Upper lobe of left lung (tissue), 6 donors: ENCODE measurements at regions not wholly inside any gene's neighbourhood (a gene's known extent, or its start where the extent isn't known, plus 50 kb on each side); places are given as distances from the start of the nearest gene placed in this dataset.

Experiments used
- ATAC-seq, 2 donors: fragments of 200-7000 bp; cut with Tn5 transposase; one replicate each; pipeline ENCODE4 v1.9.1; 2022; ENCODE audit warnings: mild to moderate bottlenecking in 2 of 2, moderate library complexity in 2 of 2; ENCODE audit not compliant: low FRiP score in 2 of 2
- DNase-seq, 2 donors: peaks; one replicate each; pipeline ENCODE4 v3.0.0-alpha.2; 2019 to 2020
- H3K27ac ChIP-seq, 4 donors: fragments of 200-600 bp; sonication (generic); one replicate each; pipeline ENCODE4 v1.5.1; 2016 to 2019
- H3K27me3 ChIP-seq, 4 donors: fragments of 200-600 bp; sonication (generic); one replicate each; pipeline ENCODE4 v1.5.1; 2017 to 2019
- H3K36me3 ChIP-seq, 4 donors: fragments of 200-600 bp; sonication (generic); one replicate each; pipeline ENCODE4 v1.5.1; 2016 to 2019
- H3K4me1 ChIP-seq, 4 donors: fragments of 200-600 bp; sonication (generic); one replicate each; pipeline ENCODE4 v1.5.1; 2018 to 2019
- H3K4me3 ChIP-seq, 4 donors: fragments of 200-600 bp; sonication (generic); one replicate each; pipeline ENCODE4 v1.5.1; 2017 to 2019; ENCODE audit warnings: mild to moderate bottlenecking in 2 of 4, moderate library complexity in 1 of 4
- H3K9me3 ChIP-seq, 4 donors: fragments of 200-600 bp; sonication (generic); one replicate each; pipeline ENCODE4 v1.5.1; 2018 to 2019
- EP300 ChIP-seq, 4 donors: sonication (generic); formaldehyde crosslinking; IDR thresholded peaks; one replicate each; pipeline ENCODE4 v1.5.1; 2017; ENCODE audit warnings: antibody characterized with exemption in 4 of 4, control low read depth in 2 of 4
- POLR2A ChIP-seq, 4 donors: fragments of 450-650 bp; IDR thresholded peaks; one replicate each; pipeline ENCODE4 v1.5.1; 2016 to 2017; ENCODE audit warnings: antibody characterized with exemption in 4 of 4, mild to moderate bottlenecking in 2 of 4
- POLR2AphosphoS5 ChIP-seq, 2 donors: sonication (generic); formaldehyde crosslinking; IDR thresholded peaks; one replicate each; pipeline ENCODE4 v1.5.1; 2017; ENCODE audit warnings: antibody characterized with exemption in 2 of 2
- WGBS, 2 donors: methylation state at CpG; one replicate each; pipeline ENCODE4 v1.1.5; 2017 to 2018; 5-methylcytosine and 5-hydroxymethylcytosine counted together
- TF ChIP-seq, protein P1 (sequence below), 6 experiments: fragments of 450-650 bp in 4 of 6; fragments of 200-600 bp in 2 of 6; sonication (generic) in 2 of 6; IDR thresholded peaks; one replicate each; pipeline ENCODE4 v1.5.1; 2016 to 2019; ENCODE audit warnings: antibody characterized with exemption in 6 of 6
- donor health status: DM: no; HTN: no; CAD: no; lungs with moderate emphysema.
- donor health status: DM: no; HTN: yes; CAD: no; lungs with severe emphysema.

- DNase-seq (no peak), ATAC-seq (no peak)
- TF ChIP-seq POLR2AphosphoS5 (IDR thresholded peaks at IDR 0.05) (no peak), POLR2A (IDR thresholded peaks at IDR 0.05) (no peak), EP300 (IDR thresholded peaks at IDR 0.05) (no peak)
- TF ChIP-seq, protein P1, sequence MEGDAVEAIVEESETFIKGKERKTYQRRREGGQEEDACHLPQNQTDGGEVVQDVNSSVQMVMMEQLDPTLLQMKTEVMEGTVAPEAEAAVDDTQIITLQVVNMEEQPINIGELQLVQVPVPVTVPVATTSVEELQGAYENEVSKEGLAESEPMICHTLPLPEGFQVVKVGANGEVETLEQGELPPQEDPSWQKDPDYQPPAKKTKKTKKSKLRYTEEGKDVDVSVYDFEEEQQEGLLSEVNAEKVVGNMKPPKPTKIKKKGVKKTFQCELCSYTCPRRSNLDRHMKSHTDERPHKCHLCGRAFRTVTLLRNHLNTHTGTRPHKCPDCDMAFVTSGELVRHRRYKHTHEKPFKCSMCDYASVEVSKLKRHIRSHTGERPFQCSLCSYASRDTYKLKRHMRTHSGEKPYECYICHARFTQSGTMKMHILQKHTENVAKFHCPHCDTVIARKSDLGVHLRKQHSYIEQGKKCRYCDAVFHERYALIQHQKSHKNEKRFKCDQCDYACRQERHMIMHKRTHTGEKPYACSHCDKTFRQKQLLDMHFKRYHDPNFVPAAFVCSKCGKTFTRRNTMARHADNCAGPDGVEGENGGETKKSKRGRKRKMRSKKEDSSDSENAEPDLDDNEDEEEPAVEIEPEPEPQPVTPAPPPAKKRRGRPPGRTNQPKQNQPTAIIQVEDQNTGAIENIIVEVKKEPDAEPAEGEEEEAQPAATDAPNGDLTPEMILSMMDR (IDR thresholded peaks at IDR 0.05): no peak
- Histone ChIP-seq H3K9me3 (no peaks in the 10 kb centered on the region), H3K27me3 (no peaks in the 10 kb centered on the region), H3K27ac (no peak overlapping the region), H3K36me3 (no peaks in the 10 kb centered on the region), H3K4me1 (no peaks in the 10 kb centered on the region), H3K4me3 (no peak overlapping the region)
Measured at GRCh38 chr9:17863924-17864323, 285.1 kb downstream of the SH3GL2 start.

DNA sequence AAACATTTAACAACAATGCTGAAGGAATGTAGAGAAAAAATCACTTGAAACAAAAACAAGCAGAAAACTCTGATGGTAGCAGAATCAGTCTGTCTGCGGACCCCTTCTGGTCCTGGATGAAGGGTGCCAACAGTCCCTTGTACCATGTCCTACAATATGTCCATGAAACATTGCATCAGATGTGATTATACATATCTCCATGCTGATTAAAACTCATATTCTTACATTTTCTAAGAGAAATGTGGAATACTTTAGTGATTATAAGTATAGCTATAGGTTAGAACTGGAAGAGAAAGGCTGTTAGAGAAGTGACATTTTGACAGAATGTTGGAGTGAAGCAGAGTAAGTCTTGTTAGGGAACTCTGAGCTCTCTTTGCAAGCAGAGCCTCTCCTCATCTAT, 286.1 kb downstream of the SH3GL2 start:
- Histone ChIP-seq H3K4me3 (no peak overlapping the region), H3K27me3 (no peaks in the 10 kb centered on the region), H3K27ac (no peak overlapping the region), H3K4me1 (no peaks in the 10 kb centered on the region), H3K9me3 (no peaks in the 10 kb centered on the region), H3K36me3 (no peaks in the 10 kb centered on the region)
- WGBS, 2 donors: 91 to 93% methylated on average over 1 of the region's 1 CpG
- ATAC-seq: no peak
- TF ChIP-seq, protein P1 (IDR thresholded peaks at IDR 0.05): no peak
- TF ChIP-seq POLR2AphosphoS5 (IDR thresholded peaks at IDR 0.05): no peak
- TF ChIP-seq POLR2A (IDR thresholded peaks at IDR 0.05): no peak
- no peak for TF ChIP-seq EP300 (IDR thresholded peaks at IDR 0.05)
- DNase-seq: no peak

DNA sequence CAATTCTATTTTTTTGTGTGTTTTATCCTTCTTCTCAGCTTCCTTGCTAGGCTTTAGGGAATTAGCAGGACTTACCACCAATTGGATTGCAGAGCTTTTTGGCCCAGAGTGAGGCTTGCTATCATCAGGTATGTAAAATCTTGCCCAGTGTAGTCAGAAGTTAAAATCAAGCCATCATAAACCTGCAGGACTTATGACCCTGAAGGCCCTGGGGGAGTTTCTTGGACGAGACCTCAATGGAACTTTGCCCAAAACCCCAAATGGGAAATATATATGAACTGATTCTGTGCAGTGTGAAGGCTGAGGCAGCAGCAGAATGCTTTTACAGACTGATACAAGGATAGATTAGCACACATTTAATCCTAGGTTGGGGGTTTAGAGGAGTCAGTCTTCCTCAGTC, 287.0 kb downstream of the SH3GL2 start:
- WGBS, 2 donors: 33 to 42% methylated on average over 1 of the region's 1 CpG
- TF ChIP-seq POLR2AphosphoS5 (IDR thresholded peaks at IDR 0.05): no peak
- TF ChIP-seq, protein P1 (IDR thresholded peaks at IDR 0.05): no peak
- no peak for TF ChIP-seq EP300 (IDR thresholded peaks at IDR 0.05)
- no peak for TF ChIP-seq POLR2A (IDR thresholded peaks at IDR 0.05)
- Histone ChIP-seq H3K4me3 (no peak overlapping the region), H3K27me3 (no peaks in the 10 kb centered on the region), H3K36me3 (no peaks in the 10 kb centered on the region), H3K27ac (no peak overlapping the region), H3K9me3 (no peaks in the 10 kb centered on the region), H3K4me1 (no peaks in the 10 kb centered on the region)
- ATAC-seq (no peak), DNase-seq (no peak)

- H3K9me3 ChIP-seq: no peaks in the 10 kb centered on the region
- H3K27me3 ChIP-seq: no peaks in the 10 kb centered on the region
- H3K4me3 ChIP-seq: no peak overlapping the region
- WGBS, 2 donors: 75 to 98% methylated on average over 2 of the region's 2 CpGs
- no peak overlapping the region for H3K27ac ChIP-seq
- no peaks in the 10 kb centered on the region for H3K4me1 ChIP-seq
- ATAC-seq (no peak), DNase-seq (no peak)
- no peaks in the 10 kb centered on the region for H3K36me3 ChIP-seq
- TF ChIP-seq POLR2A (IDR thresholded peaks at IDR 0.05) (no peak), POLR2AphosphoS5 (IDR thresholded peaks at IDR 0.05) (no peak), EP300 (IDR thresholded peaks at IDR 0.05) (no peak)
- TF ChIP-seq, protein P1 (IDR thresholded peaks at IDR 0.05): no peak
Measured at GRCh38 chr9:17870722-17871121, 291.9 kb downstream of the SH3GL2 start.

- DNase-seq: no peak
- Histone ChIP-seq H3K27me3 (no peaks in the 10 kb centered on the region), H3K4me3 (no peak overlapping the region), H3K9me3 (no peaks in the 10 kb centered on the region), H3K4me1 (no peaks in the 10 kb centered on the region), H3K36me3 (no peaks in the 10 kb centered on the region), H3K27ac (no peak overlapping the region)
- no peak for ATAC-seq
- 80 to 84% methylated on average over 2 of the region's 2 CpGs for WGBS, 2 donors
- no peak for TF ChIP-seq POLR2A (IDR thresholded peaks at IDR 0.05)
- TF ChIP-seq, protein P1 (IDR thresholded peaks at IDR 0.05): no peak
- no peak for TF ChIP-seq POLR2AphosphoS5 (IDR thresholded peaks at IDR 0.05)
- no peak for TF ChIP-seq EP300 (IDR thresholded peaks at IDR 0.05)
Measured at GRCh38 chr9:17871213-17871890, 292.5 kb downstream of the SH3GL2 start.
